Right renal pelvis (tissue), 4 donors: ENCODE measurements at regions not wholly inside any gene's neighbourhood (a gene's known extent, or its start where the extent isn't known, plus 50 kb on each side); places are given as distances from the start of the nearest gene placed in this dataset.
"Not testable (repeated sequence)": the region's sequence is repeated elsewhere in the genome, so short reads cannot be mapped to it uniquely, and the experiment has no call there.

Experiments
- DNase-seq, 4 donors: peaks; one replicate each; pipeline ENCODE4 v3.0.0-alpha.2; 2013; ENCODE audit warnings: low read depth in 4 of 4, low spot score in 3 of 4, missing footprints in 1 of 4

GRCh38 chr10:45520476-45520875 is 146.5 kb downstream of the ALOX5 start:
- DNase-seq: no peak

- no peak for DNase-seq
These were observed 144.7 kb downstream of the ALOX5 start for GRCh38 chr10:45518741-45519140.

- DNase-seq: no peak
These were observed 141.6 kb downstream of the ALOX5 start for GRCh38 chr10:45515630-45516029.

GRCh38 chr10:45514291-45515270 is 140.6 kb downstream of the ALOX5 start:
- DNase-seq: peak in 1 of 4 donors; percentile 4

- DNase-seq: no peak
These were observed 139.5 kb downstream of the ALOX5 start for GRCh38 chr10:45513551-45513950.

GRCh38 chr10:45511926-45512325 is 137.9 kb downstream of the ALOX5 start:
- not testable (repeated sequence) for DNase-seq

- DNase-seq: no peak
These were observed 135.5 kb downstream of the ALOX5 start for GRCh38 chr10:45509491-45509890.

GRCh38 chr10:45505311-45505710 is 131.3 kb downstream of the ALOX5 start:
- DNase-seq: no peak

- no peak for DNase-seq
These were observed 128.4 kb downstream of the ALOX5 start for GRCh38 chr10:45502458-45502857.

GRCh38 chr10:45501791-45502190 is 127.8 kb downstream of the ALOX5 start:
- no peak for DNase-seq

GRCh38 chr10:45500798-45501197 is 126.8 kb downstream of the ALOX5 start:
- no peak for DNase-seq

GRCh38 chr10:45500304-45500703 is 126.3 kb downstream of the ALOX5 start:
- DNase-seq: no peak

GRCh38 chr10:45495438-45496152 is 121.6 kb downstream of the ALOX5 start:
- DNase-seq: no peak
